Vagina (tissue), 2 donors: ENCODE measurements at regions not wholly inside any gene's neighbourhood (a gene's known extent, or its start where the extent isn't known, plus 50 kb on each side); places are given as distances from the start of the nearest gene placed in this dataset.

Source experiments
- CTCF ChIP-seq, 3 experiments: fragments of 450-650 bp in 2 of 3; fragments of 200-600 bp in 1 of 3; sonication (generic) in 1 of 3; IDR thresholded peaks; one replicate each; pipeline ENCODE4 v1.5.1; 2017 to 2019; ENCODE audit warnings: antibody characterized with exemption in 3 of 3, mild to moderate bottlenecking in 2 of 3, moderate library complexity in 2 of 3
- POLR2A ChIP-seq, 2 donors: fragments of 450-650 bp; IDR thresholded peaks; one replicate each; pipeline ENCODE4 v1.6.1; 2017; ENCODE audit warnings: antibody characterized with exemption in 2 of 2, mild to moderate bottlenecking in 2 of 2, moderate library complexity in 2 of 2
- POLR2AphosphoS5 ChIP-seq, 2 donors: sonication (generic); formaldehyde crosslinking; IDR thresholded peaks; one replicate each; pipeline ENCODE4 v1.9.0; 2017; ENCODE audit warnings: antibody characterized with exemption in 2 of 2, mild to moderate bottlenecking in 2 of 2, low read depth in 1 of 2; ENCODE audit not compliant: insufficient read depth in 1 of 2

GRCh38 chr1:188670837-188671236 lies 1806.8 kb downstream of the BRINP3 start:
- TF ChIP-seq CTCF (IDR thresholded peaks at IDR 0.05), result no peak
- TF ChIP-seq POLR2A (IDR thresholded peaks at IDR 0.05), result no peak
- no peak for TF ChIP-seq POLR2AphosphoS5 (IDR thresholded peaks at IDR 0.05; ENCODE audit: insufficient read depth in 1 of 2, low read depth in 1 of 2)
